Gastrocnemius medialis (tissue), 4 donors: ENCODE measurements at regions not wholly inside any gene's neighbourhood (a gene's known extent, or its start where the extent isn't known, plus 50 kb on each side); places are given as distances from the start of the nearest gene placed in this dataset.

Experiments used
- CTCF ChIP-seq, 5 experiments: fragments of 450-650 bp in 3 of 5; fragments of 200-600 bp in 2 of 5; sonication (generic) in 2 of 5; IDR thresholded peaks in 4 of 5; conservative IDR thresholded peaks in 1 of 5; 1 replicate in 4 of 5; 2 replicates in 1 of 5; pipeline ENCODE4 v1.5.1; 2016 to 2019; ENCODE audit warnings: antibody characterized with exemption in 5 of 5, mild to moderate bottlenecking in 3 of 5, moderate library complexity in 3 of 5
- POLR2A ChIP-seq, 2 donors: fragments of 450-650 bp; IDR thresholded peaks; one replicate each; pipeline ENCODE4 v1.6.1; 2017; ENCODE audit warnings: antibody characterized with exemption in 2 of 2, mild to moderate bottlenecking in 2 of 2, moderate library complexity in 2 of 2

DNA sequence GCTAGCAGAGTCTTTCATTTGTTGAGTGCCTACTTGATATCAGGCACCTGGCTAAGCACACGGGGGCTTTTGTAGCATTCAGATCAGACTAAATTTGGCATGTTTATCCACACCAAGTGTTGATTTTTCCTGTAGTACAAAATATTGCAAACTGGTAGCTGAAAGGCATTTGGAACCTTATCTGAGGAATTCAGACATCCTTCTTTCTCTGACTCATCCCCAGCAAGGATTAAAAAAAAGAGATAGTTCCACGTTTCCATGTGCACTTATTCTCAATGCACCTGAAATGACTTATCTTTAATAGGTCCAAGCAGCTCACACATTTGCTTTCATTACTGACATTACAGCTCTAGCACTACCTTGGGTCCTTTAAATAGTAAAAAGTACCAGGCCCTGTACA lies 786.0 kb upstream of the GRM7 start:
- no peak for TF ChIP-seq CTCF (IDR thresholded peaks at IDR 0.05 in 4 of 5, conservative IDR thresholded peaks at IDR 0.05 in 1 of 5)
- no peak for TF ChIP-seq POLR2A (IDR thresholded peaks at IDR 0.05)
